Anterior cingulate cortex (tissue), 58 donors: ENCODE measurements at regions not wholly inside any gene's neighbourhood (a gene's known extent, or its start where the extent isn't known, plus 50 kb on each side); places are given as distances from the start of the nearest gene placed in this dataset.

Experiments
- DNase-seq, 58 donors: peaks; one replicate each; lab custom pipeline; 2025; lab: John Stamatoyannopoulos, UW

- no peak for DNase-seq
Measured at GRCh38 chr2:14684516-14684915, 52.0 kb downstream of the LRATD1 start.

- DNase-seq, result no peak
Measured at GRCh38 chr2:14690926-14691325, 58.4 kb downstream of the LRATD1 start.

- DNase-seq, result no peak
Measured at GRCh38 chr2:14693874-14694273, 61.4 kb downstream of the LRATD1 start.

- DNase-seq, result no peak
Measured at GRCh38 chr2:14700753-14701152, 68.2 kb downstream of the LRATD1 start.

GRCh38 chr2:14702258-14702657 lies 69.7 kb downstream of the LRATD1 start:
- no peak for DNase-seq

GRCh38 chr2:14706201-14706600 lies 73.7 kb downstream of the LRATD1 start:
- no peak for DNase-seq

GRCh38 chr2:14712111-14712510 lies 79.6 kb downstream of the LRATD1 start:
- DNase-seq, result peak in 6 of 58 donors; percentile 1 to 44 (median 12)

GRCh38 chr2:14713248-14713647 lies 80.7 kb downstream of the LRATD1 start:
- DNase-seq, result no peak

- DNase-seq, result no peak
Measured at GRCh38 chr2:14715600-14715999, 83.1 kb downstream of the LRATD1 start.

GRCh38 chr2:14716319-14716718 lies 83.8 kb downstream of the LRATD1 start:
- no peak for DNase-seq

- DNase-seq, result no peak
Measured at GRCh38 chr2:14717131-14717530, 84.6 kb downstream of the LRATD1 start.

GRCh38 chr2:14720319-14720718 lies 87.8 kb downstream of the LRATD1 start:
- no peak for DNase-seq

- DNase-seq, result no peak
Measured at GRCh38 chr2:14720739-14721138, 88.2 kb downstream of the LRATD1 start.

- peak in 1 of 58 donors; percentile 2 for DNase-seq
Measured at GRCh38 chr2:14722904-14723570, 90.5 kb downstream of the LRATD1 start.

GRCh38 chr2:14723684-14724083 lies 91.2 kb downstream of the LRATD1 start:
- DNase-seq, result no peak

GRCh38 chr2:14735696-14736095 lies 103.2 kb downstream of the LRATD1 start:
- DNase-seq, result no peak

- no peak for DNase-seq
Measured at GRCh38 chr2:14737201-14737600, 104.7 kb downstream of the LRATD1 start.

GRCh38 chr2:14743861-14744260 lies 111.3 kb downstream of the LRATD1 start:
- no peak for DNase-seq

GRCh38 chr2:14745288-14746076 lies 113.0 kb downstream of the LRATD1 start:
- no peak for DNase-seq

GRCh38 chr2:14746133-14746532 lies 113.6 kb downstream of the LRATD1 start:
- DNase-seq, result no peak

- no peak for DNase-seq
Measured at GRCh38 chr2:14747447-14747846, 114.9 kb downstream of the LRATD1 start.

- DNase-seq, result no peak
Measured at GRCh38 chr2:14749884-14750283, 117.4 kb downstream of the LRATD1 start.
